ENCODE measurements at regions not wholly inside any gene's neighbourhood (a gene's known extent, or its start where the extent isn't known, plus 50 kb on each side); places are given as distances from the start of the nearest gene placed in this dataset.

- no peak for DNase-seq (ENCODE audit: unreplicated experiment)
- CTCF ChIA-PET, result no interaction called here
- no TSS peak for BruUV-seq (replicated peaks)
- H3K27ac Mint-ChIP-seq (ENCODE audit: low read depth, unreplicated experiment), result no peak overlapping the region
- intact Hi-C loops (cut with micrococcal nuclease), result no loop called here
- POLR2A ChIA-PET, result no interaction called here
- no peak overlapping the region for H3K4me3 Mint-ChIP-seq (ENCODE audit: unreplicated experiment)
- H3K36me3 Mint-ChIP-seq (ENCODE audit: insufficient read depth, unreplicated experiment), result no peaks in the 10 kb centered on the region
- H3K9me3 Mint-ChIP-seq (ENCODE audit: unreplicated experiment), result peaks cover 13% of the 10 kb centered on the region
- H3K27me3 Mint-ChIP-seq (ENCODE audit: insufficient read depth, unreplicated experiment), result no peaks in the 10 kb centered on the region
- no peaks in the 10 kb centered on the region for H3K4me1 Mint-ChIP-seq (ENCODE audit: insufficient read depth, unreplicated experiment)
- no peak for TF ChIP-seq CTCF (IDR thresholded peaks at IDR 0.05; ENCODE audit: unreplicated experiment)
Observed at GRCh38 chr5:62982348-62982747, 403.7 kb downstream of the LRRC70 start.

GRCh38 chr5:62980884-62981283, 402.3 kb downstream of the LRRC70 start:
- TF ChIP-seq CTCF (IDR thresholded peaks at IDR 0.05; ENCODE audit: unreplicated experiment), result no peak
- Mint-ChIP-seq H3K9me3 (ENCODE audit: unreplicated experiment) (peaks cover 7% of the 10 kb centered on the region), H3K36me3 (ENCODE audit: insufficient read depth, unreplicated experiment) (no peaks in the 10 kb centered on the region), H3K4me1 (ENCODE audit: insufficient read depth, unreplicated experiment) (no peaks in the 10 kb centered on the region), H3K27ac (ENCODE audit: low read depth, unreplicated experiment) (no peak overlapping the region), H3K4me3 (ENCODE audit: unreplicated experiment) (no peak overlapping the region), H3K27me3 (ENCODE audit: insufficient read depth, unreplicated experiment) (no peaks in the 10 kb centered on the region)
- no peak for DNase-seq (ENCODE audit: unreplicated experiment)
- intact Hi-C loops (cut with micrococcal nuclease), result no loop called here
- ChIA-PET POLR2A (no interaction called here), CTCF (no interaction called here)
- BruUV-seq (replicated peaks), result no TSS peak

- intact Hi-C loops (cut with micrococcal nuclease), result no loop called here
- Mint-ChIP-seq H3K36me3 (ENCODE audit: insufficient read depth, unreplicated experiment) (no peaks in the 10 kb centered on the region), H3K4me3 (ENCODE audit: unreplicated experiment) (no peak overlapping the region), H3K27ac (ENCODE audit: low read depth, unreplicated experiment) (no peak overlapping the region), H3K27me3 (ENCODE audit: insufficient read depth, unreplicated experiment) (no peaks in the 10 kb centered on the region), H3K9me3 (ENCODE audit: unreplicated experiment) (no peaks in the 10 kb centered on the region), H3K4me1 (ENCODE audit: insufficient read depth, unreplicated experiment) (no peaks in the 10 kb centered on the region)
- POLR2A ChIA-PET, result no interaction called here
- BruUV-seq (replicated peaks), result no TSS peak
- TF ChIP-seq CTCF (IDR thresholded peaks at IDR 0.05; ENCODE audit: unreplicated experiment), result no peak
- no peak for DNase-seq (ENCODE audit: unreplicated experiment)
- CTCF ChIA-PET, result no interaction called here
Observed at GRCh38 chr5:62979472-62979871, 400.9 kb downstream of the LRRC70 start.

- TF ChIP-seq CTCF (IDR thresholded peaks at IDR 0.05; ENCODE audit: unreplicated experiment), result no peak
- H3K27ac Mint-ChIP-seq (ENCODE audit: low read depth, unreplicated experiment), result no peak overlapping the region
- H3K27me3 Mint-ChIP-seq (ENCODE audit: insufficient read depth, unreplicated experiment), result no peaks in the 10 kb centered on the region
- no peaks in the 10 kb centered on the region for H3K36me3 Mint-ChIP-seq (ENCODE audit: insufficient read depth, unreplicated experiment)
- no peaks in the 10 kb centered on the region for H3K4me1 Mint-ChIP-seq (ENCODE audit: insufficient read depth, unreplicated experiment)
- no TSS peak for BruUV-seq (replicated peaks)
- DNase-seq (ENCODE audit: unreplicated experiment), result no peak
- no peaks in the 10 kb centered on the region for H3K9me3 Mint-ChIP-seq (ENCODE audit: unreplicated experiment)
- POLR2A ChIA-PET, result no interaction called here
- no peak overlapping the region for H3K4me3 Mint-ChIP-seq (ENCODE audit: unreplicated experiment)
- CTCF ChIA-PET, result no interaction called here
- intact Hi-C loops (cut with micrococcal nuclease), result no loop called here
Observed at GRCh38 chr5:62977661-62978060, 399.0 kb downstream of the LRRC70 start.

All from MCF 10A (cell line).